ENCODE measurements at regions not wholly inside any gene's neighbourhood (a gene's known extent, or its start where the extent isn't known, plus 50 kb on each side); places are given as distances from the start of the nearest gene placed in this dataset.
"Not testable (repeated sequence)": the region's sequence is repeated elsewhere in the genome, so short reads cannot be mapped to it uniquely, and the experiment has no call there.

DNA sequence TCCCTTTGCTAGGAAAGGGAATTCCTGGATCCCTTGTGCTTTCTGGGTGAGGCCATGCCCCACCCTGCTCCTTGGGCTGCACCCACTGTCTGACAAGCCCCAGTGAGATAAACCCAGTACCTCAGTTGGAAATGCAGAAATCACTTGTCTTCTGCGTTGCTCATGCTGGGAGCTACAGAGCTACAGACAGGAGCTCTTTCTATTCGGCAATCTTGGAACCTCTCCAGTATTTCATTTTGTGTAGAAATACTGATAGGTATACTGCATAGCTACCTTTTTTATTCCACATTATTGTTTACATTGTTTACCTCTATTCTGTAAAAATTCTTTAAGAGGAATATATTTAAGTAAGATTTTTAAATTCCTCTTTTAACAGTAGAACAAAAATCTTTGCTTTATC, 302.5 kb upstream of the SLITRK5 start:
- no peak for DNase-seq

DNA sequence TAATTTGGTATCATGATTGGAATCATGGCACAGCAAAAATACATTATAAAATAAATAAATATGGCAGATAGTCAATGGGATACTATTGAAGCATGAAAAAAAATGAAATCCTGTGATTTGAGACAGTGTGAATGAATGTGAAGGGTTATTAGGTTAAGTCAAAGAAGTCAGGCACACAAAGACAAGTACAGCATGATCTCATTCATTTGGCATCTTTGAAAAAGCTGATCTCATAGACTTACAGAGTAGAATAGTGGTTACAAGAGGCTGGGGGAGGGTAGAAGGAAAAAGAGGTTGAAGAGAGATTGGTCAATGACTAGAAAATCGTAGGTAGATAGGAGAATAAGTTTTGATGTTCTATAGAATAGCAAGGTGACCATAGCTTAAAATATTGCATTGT, 295.1 kb upstream of the SLITRK5 start:
- no peak for DNase-seq

DNA sequence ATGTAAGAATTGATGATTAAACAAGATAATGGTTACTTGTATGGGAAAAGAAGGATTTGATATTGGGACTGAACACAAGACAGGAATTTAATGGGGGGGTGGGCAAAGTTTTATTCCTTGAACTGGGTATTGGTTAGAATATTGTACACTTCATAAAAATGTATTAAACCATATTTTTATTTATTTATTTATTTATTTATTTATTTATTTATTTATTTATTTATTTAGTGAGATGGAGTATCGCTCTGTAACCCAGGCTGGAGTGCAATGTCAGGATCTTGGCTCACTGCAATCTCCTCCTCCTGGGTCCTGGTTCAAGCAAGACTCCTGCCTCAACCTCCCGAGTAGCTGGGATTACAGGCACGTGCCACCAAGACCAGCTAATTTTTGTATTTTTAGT, 287.1 kb upstream of the SLITRK5 start:
- no peak for DNase-seq

- no peak for DNase-seq
Measured at GRCh38 chr13:87393358-87393757, 277.8 kb upstream of the SLITRK5 start.

GRCh38 chr13:87398047-87398446, 273.1 kb upstream of the SLITRK5 start:
- no peak for DNase-seq

DNA sequence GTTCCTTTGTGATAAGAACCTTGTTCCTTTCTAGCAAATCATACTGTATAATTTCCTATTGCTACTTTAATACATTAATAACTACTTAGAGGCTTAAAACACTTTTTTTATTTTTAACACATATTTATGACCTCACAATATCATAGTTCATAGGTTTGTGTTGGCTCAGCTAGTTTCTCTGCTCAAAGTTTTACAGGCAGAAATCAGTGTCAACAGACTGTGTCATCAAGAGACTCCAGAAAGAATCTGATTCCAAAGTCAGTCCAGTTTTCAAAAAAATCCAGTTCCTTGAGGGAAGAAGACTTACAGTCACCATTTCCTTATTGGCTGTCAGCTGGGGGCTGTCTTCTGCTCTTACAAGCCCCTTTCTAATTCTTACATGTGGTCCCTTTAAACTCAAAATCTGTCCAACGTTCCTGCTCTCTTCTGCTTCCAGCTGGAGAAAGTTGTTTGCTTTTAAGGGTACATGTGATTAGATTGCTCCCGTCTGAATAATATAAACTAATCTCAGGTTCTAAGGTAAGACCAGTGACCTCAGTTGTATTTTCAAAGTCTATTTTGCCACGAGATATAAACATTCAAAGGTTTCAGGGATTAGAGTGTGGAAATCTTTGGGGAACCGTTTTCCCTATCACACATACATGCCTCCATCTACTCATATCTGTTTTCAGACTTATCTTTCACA, 267.3 kb upstream of the SLITRK5 start:
- no peak for DNase-seq

GRCh38 chr13:87426742-87427141, 244.4 kb upstream of the SLITRK5 start:
- DNase-seq, result no peak

DNA sequence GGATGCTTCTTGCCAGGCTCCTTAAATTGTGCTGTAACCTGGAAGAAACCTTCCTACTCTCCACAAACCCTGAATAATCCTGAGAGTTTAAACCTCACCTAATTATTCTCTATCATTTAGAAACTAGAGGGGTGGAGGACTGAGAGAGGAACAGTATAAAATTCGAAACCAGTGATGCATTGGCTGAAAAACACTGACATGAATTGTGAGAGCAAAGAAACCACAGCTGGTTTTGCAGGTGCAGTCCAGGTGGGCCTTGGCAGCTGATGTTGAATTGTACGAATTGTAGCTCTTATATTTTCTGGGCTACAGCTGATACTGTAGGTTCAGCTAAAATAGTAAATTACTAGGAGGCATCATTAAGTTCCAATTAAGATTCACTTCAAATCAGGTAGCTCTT, 227.0 kb upstream of the SLITRK5 start:
- no peak for DNase-seq

DNA sequence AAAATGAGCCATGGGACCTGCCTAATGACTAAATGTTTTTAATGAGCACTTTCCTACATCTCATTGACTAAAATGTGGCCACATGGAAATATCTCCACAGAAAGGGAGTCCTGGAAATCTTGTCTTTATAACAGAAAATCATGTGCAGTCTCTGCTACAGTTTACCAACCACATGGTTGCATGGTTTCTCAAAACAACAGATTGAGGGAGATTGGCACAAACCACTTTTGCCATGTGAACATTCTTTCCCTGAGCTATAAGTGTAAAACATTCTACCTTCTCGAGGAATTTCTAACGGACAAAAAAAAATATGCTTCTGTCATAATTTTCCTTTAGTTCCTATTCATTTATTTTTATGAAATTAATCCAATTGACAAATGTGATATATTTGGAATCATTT, 218.9 kb upstream of the SLITRK5 start:
- no peak for DNase-seq

GRCh38 chr13:87453244-87453643, 217.9 kb upstream of the SLITRK5 start:
- DNase-seq, result no peak

GRCh38 chr13:87459419-87459818, 211.8 kb upstream of the SLITRK5 start:
- DNase-seq, result no peak

GRCh38 chr13:87497426-87497825, 173.7 kb upstream of the SLITRK5 start:
- no peak for DNase-seq

GRCh38 chr13:87498681-87499080, 172.5 kb upstream of the SLITRK5 start:
- no peak for DNase-seq

DNA sequence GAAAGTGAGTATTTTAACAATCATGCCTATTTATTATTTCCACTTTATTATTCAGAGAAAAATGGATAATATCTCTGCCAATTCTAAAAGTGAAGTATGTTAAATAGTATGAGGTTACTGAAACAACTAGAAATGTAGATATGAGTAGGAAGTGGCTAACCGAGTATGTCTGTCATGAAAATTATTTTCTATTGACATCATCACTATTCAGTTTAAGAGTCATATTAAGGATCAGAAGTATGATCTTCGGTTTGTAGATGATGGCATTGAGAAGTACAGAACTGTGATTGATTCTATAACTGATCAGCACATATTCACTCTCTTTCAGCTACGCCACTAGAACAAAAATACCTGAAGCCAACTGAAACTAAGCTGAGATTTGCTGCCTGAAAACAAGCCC, 146.4 kb upstream of the SLITRK5 start:
- no peak for DNase-seq

- DNase-seq, result no peak
Measured at GRCh38 chr13:87533776-87534175, 137.4 kb upstream of the SLITRK5 start.

- DNase-seq, result no peak
Measured at GRCh38 chr13:87535911-87536310, 135.3 kb upstream of the SLITRK5 start.

DNA sequence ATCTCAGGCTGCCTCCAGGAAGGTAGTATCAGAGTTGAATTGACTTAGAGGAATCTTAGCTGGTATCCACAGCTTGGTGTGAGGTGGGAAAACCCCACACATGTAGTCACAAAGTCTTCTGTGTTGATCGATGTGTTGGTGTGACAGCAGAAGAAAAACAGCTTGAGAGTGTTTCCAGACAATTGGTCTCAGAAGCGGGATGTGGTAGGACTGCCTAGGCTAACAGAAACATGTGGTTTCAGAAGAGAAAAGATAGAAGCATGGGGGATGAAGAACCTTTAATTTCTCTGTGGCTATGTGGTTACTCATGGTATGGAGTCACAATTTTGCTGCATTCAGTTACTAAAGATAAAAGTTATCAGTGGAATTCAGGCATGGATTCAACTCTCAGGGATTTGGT, 134.7 kb upstream of the SLITRK5 start:
- no peak for DNase-seq

- no peak for DNase-seq
Measured at GRCh38 chr13:87536899-87537298, 134.3 kb upstream of the SLITRK5 start.

DNA sequence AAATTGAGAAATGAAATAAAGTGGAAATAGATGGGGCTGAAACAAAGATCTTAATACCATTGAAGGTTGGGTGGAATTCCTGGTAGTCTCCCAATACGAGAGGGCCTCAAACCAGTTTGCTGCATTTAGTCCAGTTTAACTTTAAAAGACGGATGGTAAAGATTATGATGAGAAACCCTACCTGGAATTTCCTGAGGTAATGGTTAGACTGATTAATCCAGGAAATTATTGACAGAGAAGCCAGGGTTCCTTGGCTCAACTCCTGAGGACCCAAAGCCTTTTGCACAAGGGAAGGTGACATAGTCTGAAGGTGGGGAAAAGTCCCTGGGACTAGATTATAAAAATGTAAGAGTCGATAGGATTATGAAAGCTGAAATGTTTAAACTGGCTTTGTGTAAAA, 133.2 kb upstream of the SLITRK5 start:
- no peak for DNase-seq

DNA sequence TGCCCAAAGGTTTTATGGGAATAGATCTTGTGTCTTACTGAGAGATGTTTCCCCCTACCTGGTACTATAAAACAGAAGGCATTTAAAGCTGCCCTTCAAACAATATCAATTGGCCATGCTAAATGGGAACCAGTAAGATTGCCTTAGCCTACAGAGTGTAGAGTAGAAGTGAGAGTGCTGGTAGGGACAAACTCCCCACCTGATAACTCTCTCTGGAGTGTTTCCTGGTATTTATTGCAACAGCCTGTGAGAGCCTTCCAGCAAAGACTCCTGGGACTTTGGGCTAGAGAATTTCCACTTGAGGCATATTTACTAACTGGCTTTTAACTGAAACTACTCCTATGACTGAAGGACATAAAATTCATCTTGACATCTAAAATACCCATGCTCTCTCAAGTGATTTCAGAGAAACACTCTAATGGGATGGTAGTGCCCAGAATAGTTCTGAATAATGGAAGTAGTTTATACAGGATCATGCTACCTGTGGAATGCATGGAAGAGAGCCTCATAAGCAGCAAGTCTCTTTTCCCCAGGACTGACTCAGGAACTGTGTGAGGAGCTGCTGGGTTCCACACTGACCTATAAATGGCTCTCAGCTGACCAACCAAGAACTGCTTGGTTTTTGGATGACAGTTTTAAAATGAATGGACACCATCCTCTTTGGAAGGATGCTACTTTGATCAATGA, 132.7 kb upstream of the SLITRK5 start:
- DNase-seq, result no peak

- no peak for DNase-seq
Measured at GRCh38 chr13:87553142-87553541, 118.0 kb upstream of the SLITRK5 start.

DNA sequence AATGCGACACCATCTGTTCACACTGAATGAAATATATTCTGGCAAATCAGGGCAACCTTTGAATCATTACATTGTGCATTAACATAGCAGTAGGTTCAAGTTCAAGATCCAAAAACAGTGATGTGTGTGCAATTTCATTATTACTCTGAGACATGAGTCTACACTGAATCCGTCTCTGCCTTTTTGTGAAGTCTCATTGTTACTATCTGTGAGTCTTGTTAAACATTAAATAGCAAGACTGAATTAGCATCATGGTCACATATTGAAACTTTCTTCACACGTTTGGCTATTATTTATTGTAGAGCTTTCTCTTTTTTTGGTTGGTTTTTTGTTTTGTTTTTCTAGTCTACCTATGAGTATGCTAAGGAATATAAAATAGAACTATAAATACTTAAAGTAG, 117.1 kb upstream of the SLITRK5 start:
- no peak for DNase-seq

GRCh38 chr13:87557788-87558187, 113.4 kb upstream of the SLITRK5 start:
- no peak for DNase-seq

- not testable (repeated sequence) for DNase-seq
Measured at GRCh38 chr13:87561580-87561979, 109.6 kb upstream of the SLITRK5 start.

- no peak for DNase-seq
Measured at GRCh38 chr13:87570669-87571068, 100.5 kb upstream of the SLITRK5 start.
